ENCODE measurements at regions not wholly inside any gene's neighbourhood (a gene's known extent, or its start where the extent isn't known, plus 50 kb on each side); places are given as distances from the start of the nearest gene placed in this dataset.

DNA sequence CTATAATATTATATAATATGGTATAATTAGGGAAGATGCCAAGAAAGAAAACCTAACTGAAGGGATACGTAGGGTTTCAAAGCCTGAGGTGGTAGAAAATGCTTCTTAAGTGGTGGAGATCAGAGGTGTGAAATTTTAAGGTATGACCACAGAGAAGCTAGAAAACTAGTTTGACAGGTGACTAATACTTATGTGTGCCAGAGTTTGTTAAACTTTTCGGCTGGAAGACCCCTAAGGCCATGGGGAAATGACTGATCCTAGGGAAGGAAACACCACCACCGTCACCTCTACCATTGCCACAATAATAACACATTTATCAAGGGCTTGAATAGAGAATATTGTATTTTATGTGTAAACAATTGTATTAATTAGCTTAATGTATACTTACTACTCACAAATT, 261.4 kb upstream of the GBE1 start:
- H3K36me3 ChIP-seq, result no peaks in the 10 kb centered on the region
- H3K4me3 ChIP-seq, result no peak overlapping the region
- TF ChIP-seq POLR2A (IDR thresholded peaks at IDR 0.05) (no peak), CTCF (IDR thresholded peaks at IDR 0.05) (no peak)
- no peak overlapping the region for H3K27ac ChIP-seq
- no peaks in the 10 kb centered on the region for H3K4me1 ChIP-seq
- no peaks in the 10 kb centered on the region for H3K27me3 ChIP-seq
- no peaks in the 10 kb centered on the region for H3K9me3 ChIP-seq
- DNase-seq, result no peak

DNA sequence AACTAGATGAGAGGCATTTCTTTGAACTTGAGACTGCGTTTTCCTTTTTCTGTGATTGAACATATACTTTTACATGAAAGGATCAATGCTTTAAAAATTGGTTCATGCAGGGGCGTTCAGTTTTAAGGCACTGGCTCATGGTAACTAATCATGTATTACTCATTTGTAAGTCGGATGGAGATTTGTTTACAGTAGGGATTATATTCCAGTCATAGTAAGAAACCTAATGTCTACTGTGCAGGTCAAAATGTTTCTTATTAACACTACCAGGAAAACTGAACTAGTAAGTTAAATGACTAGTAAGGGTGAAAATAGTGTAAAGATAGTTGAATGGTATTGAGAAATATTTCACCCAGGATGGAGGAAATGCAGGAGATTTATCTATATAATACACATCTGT, 258.8 kb upstream of the GBE1 start:
- TF ChIP-seq POLR2A (IDR thresholded peaks at IDR 0.05) (no peak), CTCF (IDR thresholded peaks at IDR 0.05) (no peak)
- H3K27ac ChIP-seq, result no peak overlapping the region
- H3K36me3 ChIP-seq, result no peaks in the 10 kb centered on the region
- no peaks in the 10 kb centered on the region for H3K9me3 ChIP-seq
- H3K4me1 ChIP-seq, result no peaks in the 10 kb centered on the region
- DNase-seq, result no peak
- no peaks in the 10 kb centered on the region for H3K27me3 ChIP-seq
- no peak overlapping the region for H3K4me3 ChIP-seq

DNA sequence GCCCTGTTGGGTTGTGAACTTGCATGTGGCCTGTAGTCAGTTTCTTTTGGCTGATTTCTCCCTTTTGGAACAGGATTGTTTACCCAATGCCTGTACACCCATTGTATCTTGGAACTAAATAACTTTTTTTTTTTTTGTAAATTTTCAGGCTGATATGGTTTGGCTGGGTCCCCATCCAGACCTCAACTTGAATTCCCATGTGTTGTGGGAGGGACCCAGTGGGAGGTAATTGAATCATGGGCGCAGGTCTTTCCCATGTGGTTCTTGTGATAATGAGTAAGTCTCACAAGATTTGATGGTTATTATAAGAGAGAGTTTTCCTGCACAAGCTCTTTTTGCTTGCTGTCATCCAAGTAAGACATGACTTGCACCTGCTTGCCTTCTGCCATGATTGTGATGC, 253.8 kb upstream of the GBE1 start:
- no peak for DNase-seq
- H3K36me3 ChIP-seq, result no peaks in the 10 kb centered on the region
- no peaks in the 10 kb centered on the region for H3K9me3 ChIP-seq
- no peaks in the 10 kb centered on the region for H3K4me1 ChIP-seq
- H3K4me3 ChIP-seq, result no peak overlapping the region
- H3K27me3 ChIP-seq, result no peaks in the 10 kb centered on the region
- no peak overlapping the region for H3K27ac ChIP-seq
- TF ChIP-seq CTCF (IDR thresholded peaks at IDR 0.05), result no peak
- no peak for TF ChIP-seq POLR2A (IDR thresholded peaks at IDR 0.05)

GRCh38 chr3:82012775-82013174, 251.3 kb upstream of the GBE1 start:
- Histone ChIP-seq H3K27ac (no peak overlapping the region), H3K36me3 (no peaks in the 10 kb centered on the region)
- TF ChIP-seq POLR2A (IDR thresholded peaks at IDR 0.05) (no peak), CTCF (IDR thresholded peaks at IDR 0.05) (peak in 1 of 6 experiments; percentile 8)

DNA sequence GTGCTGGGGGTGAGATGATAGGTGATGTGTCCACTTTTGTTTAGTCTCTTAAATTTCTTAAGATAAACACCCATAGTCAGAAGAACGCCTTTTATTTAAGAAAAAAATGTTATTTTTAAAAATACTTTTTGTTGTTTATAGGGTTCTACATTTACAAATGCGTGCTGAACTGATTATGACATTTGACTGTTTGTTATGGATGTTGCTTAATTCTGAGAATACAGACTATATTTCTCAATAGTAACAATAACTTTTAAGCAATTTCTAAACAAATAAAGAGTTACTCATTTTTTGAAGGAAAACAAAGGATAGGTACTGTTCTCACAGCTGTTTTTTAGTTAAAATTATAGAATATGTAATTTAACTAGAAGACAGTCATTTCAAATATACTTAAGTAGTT, 249.9 kb upstream of the GBE1 start:
- H3K4me3 ChIP-seq, result no peak overlapping the region
- no peaks in the 10 kb centered on the region for H3K4me1 ChIP-seq
- H3K27me3 ChIP-seq, result no peaks in the 10 kb centered on the region
- no peaks in the 10 kb centered on the region for H3K36me3 ChIP-seq
- no peak overlapping the region for H3K27ac ChIP-seq
- TF ChIP-seq POLR2A (IDR thresholded peaks at IDR 0.05), result no peak
- no peak for TF ChIP-seq CTCF (IDR thresholded peaks at IDR 0.05)
- peaks cover 0 to 4% (median 0%) of the 10 kb centered on the region in 4 donors for H3K9me3 ChIP-seq
- no peak for DNase-seq

More at GRCh38 chr3:82012775-82013174, 251.3 kb upstream of the GBE1 start:
- Histone ChIP-seq H3K27me3 (no peaks in the 10 kb centered on the region), H3K9me3 (no peaks in the 10 kb centered on the region), H3K4me1 (no peaks in the 10 kb centered on the region), H3K4me3 (no peak overlapping the region)
- no peak for DNase-seq

GRCh38 chr3:82005266-82005665, 243.8 kb upstream of the GBE1 start:
- Histone ChIP-seq H3K27me3 (no peaks in the 10 kb centered on the region), H3K36me3 (no peaks in the 10 kb centered on the region), H3K4me1 (no peaks in the 10 kb centered on the region), H3K27ac (no peak overlapping the region), H3K9me3 (peaks cover 0 to 4% (median 0%) of the 10 kb centered on the region in 4 donors), H3K4me3 (no peak overlapping the region)
- TF ChIP-seq CTCF (IDR thresholded peaks at IDR 0.05) (no peak), POLR2A (IDR thresholded peaks at IDR 0.05) (no peak)
- no peak for DNase-seq

Data from Peyer's patch (tissue), 4 donors.